ENCODE measurements at regions not wholly inside any gene's neighbourhood (a gene's known extent, or its start where the extent isn't known, plus 50 kb on each side); places are given as distances from the start of the nearest gene placed in this dataset.

GRCh38 chr9:27765266-27766072 is 192.2 kb upstream of the C9orf72 start:
- H3K27ac ChIP-seq (ENCODE audit: insufficient read depth, low read depth, low read length): no peak overlapping the region
- dilution Hi-C loops (cut with MboI; ENCODE audit: extremely low pct_ligation_motif_present, low sequenced_read_pairs): no loop called here
- CTCF ChIA-PET: interaction anchor here (1.2 kb wide), 1 partner anchor 9 kb away, joined by 3 read pairs; no protein-coding TSS in a partner anchor
- H3K4me2 ChIP-seq (ENCODE audit: insufficient read depth, low read length): no peak overlapping the region
- no peak overlapping the region for H2AFZ ChIP-seq (ENCODE audit: low read depth, low read length)
- no peak overlapping the region for H3K4me3 ChIP-seq (replicated peaks in 1 of 3; ENCODE audit: insufficient read depth in 1 of 3, low read depth in 1 of 3, low read length in 3 of 3)
- H3K36me3 ChIP-seq (ENCODE audit: control insufficient read depth in 2 of 2, extremely low read depth in 1 of 2, insufficient read depth in 2 of 2, low read length in 2 of 2): no peaks in the 10 kb centered on the region
- no peak overlapping the region for H3K9ac ChIP-seq (replicated peaks; ENCODE audit: extremely low read depth, insufficient read depth, low read length)
- FAIRE-seq (no peak), DNase-seq (ENCODE audit: low read depth, low spot score) (no peak)
- H3K79me2 ChIP-seq (ENCODE audit: control insufficient read depth, insufficient read depth, low read length): no peaks in the 10 kb centered on the region
- H3K9me3 ChIP-seq (replicated peaks; ENCODE audit: control insufficient read depth, insufficient read depth, low read length): peaks cover 2% of the 10 kb centered on the region
- TF ChIP-seq FOS (IDR thresholded peaks at IDR 0.05; ENCODE audit: borderline replicate concordance, insufficient read depth, low read length): no peak
- BruUV-seq (replicated peaks): no TSS peak
- H3K4me1 ChIP-seq (ENCODE audit: control insufficient read depth, extremely low read depth, insufficient read depth, low read length): no peaks in the 10 kb centered on the region
- intact Hi-C loops (cut with micrococcal nuclease): no loop called here
- H4K20me1 ChIP-seq (replicated peaks; ENCODE audit: control insufficient read depth, extremely low read depth, insufficient read depth, low read length): no peaks in the 10 kb centered on the region
- H3K9me1 ChIP-seq (replicated peaks; ENCODE audit: control insufficient read depth, extremely low read depth, insufficient read depth, low read length): no peaks in the 10 kb centered on the region
- POLR2A ChIA-PET: no interaction called here
- H3K27me3 ChIP-seq (ENCODE audit: control insufficient read depth in 2 of 2, insufficient read depth in 2 of 2, low read length in 2 of 2): no peaks in the 10 kb centered on the region

- Histone ChIP-seq H2AFZ (ENCODE audit: low read depth, low read length) (no peak overlapping the region), H3K36me3 (ENCODE audit: control insufficient read depth in 2 of 2, extremely low read depth in 1 of 2, insufficient read depth in 2 of 2, low read length in 2 of 2) (no peaks in the 10 kb centered on the region), H4K20me1 (replicated peaks; ENCODE audit: control insufficient read depth, extremely low read depth, insufficient read depth, low read length) (no peaks in the 10 kb centered on the region), H3K27ac (ENCODE audit: insufficient read depth, low read depth, low read length) (no peak overlapping the region), H3K9me1 (replicated peaks; ENCODE audit: control insufficient read depth, extremely low read depth, insufficient read depth, low read length) (no peaks in the 10 kb centered on the region), H3K4me3 (replicated peaks in 1 of 3; ENCODE audit: insufficient read depth in 1 of 3, low read depth in 1 of 3, low read length in 3 of 3) (no peak overlapping the region), H3K4me1 (ENCODE audit: control insufficient read depth, extremely low read depth, insufficient read depth, low read length) (no peaks in the 10 kb centered on the region), H3K9me3 (replicated peaks; ENCODE audit: control insufficient read depth, insufficient read depth, low read length) (peaks cover 2% of the 10 kb centered on the region), H3K27me3 (ENCODE audit: control insufficient read depth in 2 of 2, insufficient read depth in 2 of 2, low read length in 2 of 2) (no peaks in the 10 kb centered on the region), H3K79me2 (ENCODE audit: control insufficient read depth, insufficient read depth, low read length) (no peaks in the 10 kb centered on the region), H3K9ac (replicated peaks; ENCODE audit: extremely low read depth, insufficient read depth, low read length) (no peak overlapping the region), H3K4me2 (ENCODE audit: insufficient read depth, low read length) (no peak overlapping the region)
- FAIRE-seq (no peak), DNase-seq (ENCODE audit: low read depth, low spot score) (no peak)
- CTCF ChIA-PET: interaction anchor here (1.2 kb wide), 1 partner anchor 10 kb away, joined by 3 read pairs; no protein-coding TSS in a partner anchor
- intact Hi-C loops (cut with micrococcal nuclease): no loop called here
- POLR2A ChIA-PET: no interaction called here
- TF ChIP-seq POLR2A (IDR thresholded peaks at IDR 0.05; ENCODE audit: low read depth, low read length) (no peak), CTCF (IDR thresholded peaks at IDR 0.05; ENCODE audit: extremely low read depth in 1 of 2, insufficient read depth in 1 of 2, low read depth in 1 of 2, low read length in 2 of 2) (no peak), GATA2 (IDR thresholded peaks at IDR 0.05; ENCODE audit: insufficient read depth, insufficient read length, low read depth, low read length) (no peak), JUN (IDR thresholded peaks at IDR 0.05; ENCODE audit: borderline replicate concordance, insufficient read depth, insufficient read length, low read depth) (no peak), POLR2AphosphoS5 (IDR thresholded peaks at IDR 0.05; ENCODE audit: insufficient read depth, low read depth, low read length) (no peak), EZH2 (IDR thresholded peaks at IDR 0.05; ENCODE audit: borderline replicate concordance, low read depth, low read length, severe bottlenecking) (no peak), MYC (IDR thresholded peaks at IDR 0.05; ENCODE audit: low read depth, low read length) (no peak), FOS (IDR thresholded peaks at IDR 0.05; ENCODE audit: borderline replicate concordance, insufficient read depth, low read length) (no peak)
- TF ChIP-seq, protein P1, sequence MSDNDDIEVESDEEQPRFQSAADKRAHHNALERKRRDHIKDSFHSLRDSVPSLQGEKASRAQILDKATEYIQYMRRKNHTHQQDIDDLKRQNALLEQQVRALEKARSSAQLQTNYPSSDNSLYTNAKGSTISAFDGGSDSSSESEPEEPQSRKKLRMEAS (IDR thresholded peaks at IDR 0.05; ENCODE audit: insufficient read depth, insufficient read length): no peak
- BruUV-seq (replicated peaks): no TSS peak
- dilution Hi-C loops (cut with MboI; ENCODE audit: extremely low pct_ligation_motif_present, low sequenced_read_pairs): no loop called here
Measured at GRCh38 chr9:27766073-27766835, 193.0 kb upstream of the C9orf72 start.
